ENCODE measurements at regions not wholly inside any gene's neighbourhood (a gene's known extent, or its start where the extent isn't known, plus 50 kb on each side); places are given as distances from the start of the nearest gene placed in this dataset.

DNA sequence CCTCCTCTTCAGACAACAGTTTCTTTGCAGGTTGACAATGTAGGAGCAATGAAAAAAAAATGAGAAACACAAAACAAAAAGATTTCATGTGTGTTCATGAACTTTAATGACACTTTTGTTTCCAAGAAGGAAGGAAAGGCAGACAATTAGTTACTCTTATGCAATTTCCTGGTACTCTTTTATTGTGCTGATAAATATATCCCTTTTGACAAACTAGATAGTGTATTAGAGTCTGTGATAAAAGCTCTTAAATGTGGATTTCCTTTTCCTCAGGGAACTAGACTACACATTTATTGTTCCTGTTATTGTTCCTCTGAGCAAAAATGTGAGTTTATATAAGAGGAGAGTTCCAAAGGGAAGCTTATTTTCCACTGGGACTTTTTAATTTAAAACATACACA is 188.7 kb upstream of the NRXN1 start:
- no peak for TF ChIP-seq CTCF (optimal IDR thresholded peaks at IDR 0.05 in 1 of 3, IDR thresholded peaks at IDR 0.05 in 1 of 3, conservative IDR thresholded peaks at IDR 0.05 in 1 of 3; ENCODE audit: extremely low read depth in 1 of 3, insufficient read depth in 2 of 3, low read length in 3 of 3)
- no peak for TF ChIP-seq EZH2 (IDR thresholded peaks at IDR 0.05; ENCODE audit: low read length)
